ENCODE measurements at regions not wholly inside any gene's neighbourhood (a gene's known extent, or its start where the extent isn't known, plus 50 kb on each side); places are given as distances from the start of the nearest gene placed in this dataset.

DNA sequence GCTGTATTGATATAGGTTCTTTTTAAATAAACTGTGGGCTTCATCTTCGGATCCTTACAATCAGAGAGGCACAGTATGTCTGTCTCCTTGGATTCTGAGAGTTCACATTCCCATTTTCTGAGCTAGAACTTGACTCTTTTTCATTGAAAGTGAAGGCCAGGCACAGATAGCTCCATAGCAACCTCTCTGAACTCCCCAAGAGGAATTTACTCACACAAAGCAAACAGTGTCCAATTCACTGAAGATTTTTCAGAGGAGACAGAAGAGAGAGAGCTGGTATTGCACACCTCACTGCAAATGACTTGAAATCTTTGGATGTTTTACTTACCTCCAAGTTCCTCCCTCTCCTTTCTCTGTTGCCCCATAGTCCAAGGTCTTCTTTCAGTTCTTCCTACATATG is 130.9 kb upstream of the CASK start:
- TF ChIP-seq, protein P1, sequence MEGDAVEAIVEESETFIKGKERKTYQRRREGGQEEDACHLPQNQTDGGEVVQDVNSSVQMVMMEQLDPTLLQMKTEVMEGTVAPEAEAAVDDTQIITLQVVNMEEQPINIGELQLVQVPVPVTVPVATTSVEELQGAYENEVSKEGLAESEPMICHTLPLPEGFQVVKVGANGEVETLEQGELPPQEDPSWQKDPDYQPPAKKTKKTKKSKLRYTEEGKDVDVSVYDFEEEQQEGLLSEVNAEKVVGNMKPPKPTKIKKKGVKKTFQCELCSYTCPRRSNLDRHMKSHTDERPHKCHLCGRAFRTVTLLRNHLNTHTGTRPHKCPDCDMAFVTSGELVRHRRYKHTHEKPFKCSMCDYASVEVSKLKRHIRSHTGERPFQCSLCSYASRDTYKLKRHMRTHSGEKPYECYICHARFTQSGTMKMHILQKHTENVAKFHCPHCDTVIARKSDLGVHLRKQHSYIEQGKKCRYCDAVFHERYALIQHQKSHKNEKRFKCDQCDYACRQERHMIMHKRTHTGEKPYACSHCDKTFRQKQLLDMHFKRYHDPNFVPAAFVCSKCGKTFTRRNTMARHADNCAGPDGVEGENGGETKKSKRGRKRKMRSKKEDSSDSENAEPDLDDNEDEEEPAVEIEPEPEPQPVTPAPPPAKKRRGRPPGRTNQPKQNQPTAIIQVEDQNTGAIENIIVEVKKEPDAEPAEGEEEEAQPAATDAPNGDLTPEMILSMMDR (conservative IDR thresholded peaks at IDR 0.05; ENCODE audit: low read depth, low read length) = no peak
- no peak for TF ChIP-seq EZH2 (IDR thresholded peaks at IDR 0.05; ENCODE audit: borderline replicate concordance, low read depth, low read length, poor library complexity, severe bottlenecking)

Measured in A673 (cell line).